ENCODE measurements at regions not wholly inside any gene's neighbourhood (a gene's known extent, or its start where the extent isn't known, plus 50 kb on each side); places are given as distances from the start of the nearest gene placed in this dataset.

DNA sequence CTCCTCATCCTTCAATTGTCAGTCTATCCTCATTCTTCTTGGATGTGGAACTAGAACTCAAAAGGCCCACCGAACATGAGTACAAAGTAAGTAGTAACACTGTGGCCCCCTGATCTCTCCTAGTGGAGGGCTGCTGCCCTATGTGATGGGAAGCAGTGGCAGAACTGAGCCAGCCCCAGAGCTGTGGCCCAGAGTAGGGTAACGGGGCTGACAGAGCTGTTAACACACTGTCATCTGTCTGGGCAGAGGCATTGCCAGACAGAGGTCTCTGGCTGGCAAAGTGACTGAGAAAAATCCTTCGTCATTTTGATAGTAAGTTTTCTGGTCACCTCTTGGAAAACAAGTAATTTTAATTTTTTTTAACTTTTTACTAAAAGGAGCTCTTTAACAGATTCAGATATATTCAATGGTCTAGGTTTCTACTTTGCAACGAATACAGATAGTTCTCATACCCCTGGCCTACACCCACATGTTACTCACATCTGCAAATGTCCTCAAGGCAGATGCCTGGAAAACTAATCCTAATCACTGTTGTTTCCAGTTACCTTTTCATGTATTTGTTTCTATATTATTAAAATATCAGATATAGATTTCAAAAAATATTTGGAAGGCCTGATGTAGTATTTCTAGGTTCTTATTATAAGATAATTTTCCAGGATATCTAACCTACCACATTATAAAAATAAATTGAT is 588.7 kb downstream of the CPS1 start:
- 77% methylated on average over 4 of the region's 4 CpGs for WGBS
- Histone ChIP-seq H3K27ac (ENCODE audit: low read length) (no peak overlapping the region), H3K9me3 (ENCODE audit: control insufficient read depth, low read length) (no peaks in the 10 kb centered on the region), H3K4me3 (ENCODE audit: low read length) (no peak overlapping the region), H3K27me3 (ENCODE audit: control insufficient read depth, insufficient read depth) (no peaks in the 10 kb centered on the region), H3K4me1 (ENCODE audit: control insufficient read depth, insufficient read depth, low read length) (no peaks in the 10 kb centered on the region)
- intact Hi-C loops (cut with DNase I), result no loop called here
- DNase-seq (no peak), ATAC-seq (no peak)

DNA sequence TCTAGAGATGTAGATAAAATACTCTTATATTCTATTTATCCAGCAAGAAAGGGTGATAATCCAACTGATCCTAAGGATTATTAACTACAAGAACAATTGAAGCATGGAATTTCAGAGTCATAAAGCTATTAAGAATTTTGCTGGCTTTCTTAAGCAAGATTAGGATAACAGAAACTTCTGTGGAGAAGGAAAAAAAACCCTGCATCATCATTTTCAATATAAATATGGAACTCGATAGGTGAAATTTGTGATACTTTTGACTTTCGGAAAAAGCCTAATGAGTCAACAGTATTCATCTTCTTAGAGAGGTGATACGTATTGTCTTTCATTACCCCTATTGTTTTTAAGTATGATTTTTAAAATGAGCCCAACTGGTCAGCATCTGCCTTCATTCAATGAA is 593.3 kb downstream of the CPS1 start:
- ATAC-seq (no peak), DNase-seq (no peak)
- Histone ChIP-seq H3K4me3 (ENCODE audit: low read length) (no peak overlapping the region), H3K27me3 (ENCODE audit: control insufficient read depth, insufficient read depth) (no peaks in the 10 kb centered on the region), H3K4me1 (ENCODE audit: control insufficient read depth, insufficient read depth, low read length) (no peaks in the 10 kb centered on the region), H3K9me3 (ENCODE audit: control insufficient read depth, low read length) (no peaks in the 10 kb centered on the region), H3K27ac (ENCODE audit: low read length) (no peak overlapping the region)
- WGBS, result 94% methylated on average over 3 of the region's 3 CpGs
- intact Hi-C loops (cut with DNase I), result no loop called here

DNA sequence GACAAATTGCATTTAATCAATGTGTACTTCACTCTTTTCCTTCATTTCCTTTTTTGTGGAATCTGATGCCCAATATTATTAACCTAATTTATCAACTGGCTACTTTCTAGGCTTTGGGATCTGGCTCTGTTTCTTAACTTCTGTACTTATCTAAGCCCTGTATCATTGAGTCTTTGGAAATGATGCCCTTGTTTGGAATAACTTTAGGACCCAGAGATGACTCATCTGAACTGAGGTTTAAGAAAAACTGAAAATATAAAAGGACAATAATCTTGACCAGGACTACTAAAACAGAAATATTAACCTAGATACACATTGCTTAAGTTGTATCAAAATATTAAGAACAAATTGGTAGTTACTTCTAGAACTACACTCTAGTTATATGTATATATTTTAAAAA is 600.8 kb downstream of the CPS1 start:
- no peak overlapping the region for H3K4me3 ChIP-seq (ENCODE audit: low read length)
- H3K4me1 ChIP-seq (ENCODE audit: control insufficient read depth, insufficient read depth, low read length), result no peaks in the 10 kb centered on the region
- intact Hi-C loops (cut with DNase I), result no loop called here
- ATAC-seq, result no peak
- no peak for DNase-seq
- no peaks in the 10 kb centered on the region for H3K9me3 ChIP-seq (ENCODE audit: control insufficient read depth, low read length)
- no peak overlapping the region for H3K27ac ChIP-seq (ENCODE audit: low read length)
- peaks cover 3% of the 10 kb centered on the region for H3K27me3 ChIP-seq (ENCODE audit: control insufficient read depth, insufficient read depth)

DNA sequence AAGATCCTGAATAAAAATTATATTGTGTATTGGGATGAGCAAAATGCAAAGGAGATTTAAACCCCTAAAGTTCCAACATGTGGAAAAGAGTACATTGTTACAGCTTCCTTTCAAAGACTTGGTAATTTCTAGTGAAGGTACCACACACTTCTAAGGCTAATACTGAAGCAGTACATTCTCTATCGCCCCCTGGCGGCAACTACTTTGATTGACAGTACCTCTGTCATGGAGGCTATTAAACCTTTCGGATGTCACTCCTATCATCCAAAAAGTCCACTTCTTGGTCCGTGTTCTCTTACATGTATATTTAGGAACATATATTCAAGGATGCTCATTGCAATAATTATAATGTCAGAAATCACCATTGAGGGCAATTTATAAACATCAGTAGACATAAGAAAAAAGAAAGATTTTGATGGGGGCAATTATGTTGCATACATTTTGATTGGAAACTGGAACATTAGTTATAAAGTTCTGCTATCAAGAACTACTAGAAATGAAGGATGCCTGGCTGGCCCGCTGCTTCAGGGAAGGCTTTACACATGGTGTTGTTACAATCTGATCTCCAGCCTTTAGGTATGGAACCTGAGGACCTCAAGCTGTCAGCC is 601.6 kb downstream of the CPS1 start:
- Histone ChIP-seq H3K4me3 (ENCODE audit: low read length) (no peak overlapping the region), H3K4me1 (ENCODE audit: control insufficient read depth, insufficient read depth, low read length) (no peaks in the 10 kb centered on the region), H3K27ac (ENCODE audit: low read length) (no peak overlapping the region), H3K27me3 (ENCODE audit: control insufficient read depth, insufficient read depth) (peaks cover 3% of the 10 kb centered on the region), H3K9me3 (ENCODE audit: control insufficient read depth, low read length) (no peaks in the 10 kb centered on the region)
- 23% methylated on average over 5 of the region's 5 CpGs for WGBS
- peak; percentile 74 to 87 (median 77) for DNase-seq
- intact Hi-C loops (cut with DNase I), result no loop called here
- ATAC-seq, result peak; percentile 68 to 75

DNA sequence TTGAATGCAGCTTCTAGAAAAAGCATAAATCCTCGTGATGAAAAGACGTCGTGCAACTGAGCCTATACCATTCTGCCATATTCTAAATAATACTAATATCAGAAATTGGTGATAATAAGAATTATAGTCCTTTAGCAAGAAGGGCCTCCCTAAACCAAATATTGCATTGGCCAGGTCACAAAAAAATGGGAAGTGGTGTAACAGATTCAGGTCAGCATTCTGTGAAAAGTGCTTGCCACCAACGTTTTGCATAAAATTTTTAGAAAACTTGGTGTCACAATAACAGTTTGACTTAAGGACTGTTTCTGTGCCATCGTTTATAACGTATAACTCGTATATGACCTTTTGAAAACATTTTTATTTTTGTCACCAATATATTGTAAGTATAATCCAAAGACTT is 603.6 kb downstream of the CPS1 start:
- no peaks in the 10 kb centered on the region for H3K9me3 ChIP-seq (ENCODE audit: control insufficient read depth, low read length)
- H3K4me1 ChIP-seq (ENCODE audit: control insufficient read depth, insufficient read depth, low read length), result no peaks in the 10 kb centered on the region
- no peak overlapping the region for H3K4me3 ChIP-seq (ENCODE audit: low read length)
- no peak for DNase-seq
- H3K27ac ChIP-seq (ENCODE audit: low read length), result no peak overlapping the region
- intact Hi-C loops (cut with DNase I), result no loop called here
- 66% methylated on average over 7 of the region's 7 CpGs for WGBS
- ATAC-seq, result no peak
- peaks cover 3% of the 10 kb centered on the region for H3K27me3 ChIP-seq (ENCODE audit: control insufficient read depth, insufficient read depth)

DNA sequence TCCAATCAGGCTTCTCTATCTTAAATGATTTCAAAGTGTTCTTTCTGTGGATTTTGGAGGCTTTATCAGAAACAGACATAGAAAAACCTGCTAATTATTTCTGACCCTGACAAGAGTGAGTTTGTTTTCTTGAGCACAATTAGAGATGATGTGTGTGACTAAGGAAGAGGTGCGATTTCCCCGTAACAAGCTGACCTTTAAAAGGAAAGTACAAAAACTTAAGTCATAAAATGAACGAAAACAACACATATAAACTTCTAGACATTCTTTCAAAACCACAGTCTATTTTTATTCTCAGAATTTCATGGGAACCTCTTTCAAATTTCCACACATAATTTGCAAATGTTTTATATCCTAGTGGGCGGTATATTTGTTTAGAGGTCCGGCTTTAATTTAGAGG is 604.8 kb downstream of the CPS1 start:
- no peak for ATAC-seq
- H3K9me3 ChIP-seq (ENCODE audit: control insufficient read depth, low read length), result no peaks in the 10 kb centered on the region
- intact Hi-C loops (cut with DNase I), result no loop called here

DNA sequence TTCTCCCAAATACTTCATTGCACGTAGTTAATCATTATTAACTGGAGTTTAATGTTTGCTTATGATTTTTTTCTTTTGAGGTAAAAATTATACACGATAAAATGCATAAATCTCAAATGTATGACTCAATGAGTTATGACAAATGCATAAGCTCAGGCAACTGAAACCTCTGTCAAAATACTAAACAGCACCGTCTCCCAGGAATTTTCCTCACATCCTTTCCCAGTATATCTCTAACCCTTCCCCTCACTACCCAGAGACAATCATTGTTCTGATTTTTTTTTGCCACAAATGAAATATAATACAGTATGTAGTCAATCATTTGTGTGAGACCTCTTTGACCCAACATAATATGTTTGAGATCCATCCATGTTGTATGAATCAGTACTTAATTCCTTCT is 606.5 kb downstream of the CPS1 start:
- Histone ChIP-seq H3K4me3 (ENCODE audit: low read length) (no peak overlapping the region), H3K4me1 (ENCODE audit: control insufficient read depth, insufficient read depth, low read length) (no peaks in the 10 kb centered on the region), H3K27ac (ENCODE audit: low read length) (no peak overlapping the region), H3K27me3 (ENCODE audit: control insufficient read depth, insufficient read depth) (peaks cover 3% of the 10 kb centered on the region), H3K9me3 (ENCODE audit: control insufficient read depth, low read length) (no peaks in the 10 kb centered on the region)
- DNase-seq (no peak), ATAC-seq (no peak)
- 69% methylated on average over 3 of the region's 3 CpGs for WGBS
- intact Hi-C loops (cut with DNase I), result no loop called here

More for the DNA sequence above, 604.8 kb downstream of the CPS1 start:
- DNase-seq, result no peak
- no peaks in the 10 kb centered on the region for H3K4me1 ChIP-seq (ENCODE audit: control insufficient read depth, insufficient read depth, low read length)
- H3K27ac ChIP-seq (ENCODE audit: low read length), result no peak overlapping the region
- peaks cover 3% of the 10 kb centered on the region for H3K27me3 ChIP-seq (ENCODE audit: control insufficient read depth, insufficient read depth)
- 73% methylated on average over 5 of the region's 5 CpGs for WGBS
- H3K4me3 ChIP-seq (ENCODE audit: low read length), result no peak overlapping the region

DNA sequence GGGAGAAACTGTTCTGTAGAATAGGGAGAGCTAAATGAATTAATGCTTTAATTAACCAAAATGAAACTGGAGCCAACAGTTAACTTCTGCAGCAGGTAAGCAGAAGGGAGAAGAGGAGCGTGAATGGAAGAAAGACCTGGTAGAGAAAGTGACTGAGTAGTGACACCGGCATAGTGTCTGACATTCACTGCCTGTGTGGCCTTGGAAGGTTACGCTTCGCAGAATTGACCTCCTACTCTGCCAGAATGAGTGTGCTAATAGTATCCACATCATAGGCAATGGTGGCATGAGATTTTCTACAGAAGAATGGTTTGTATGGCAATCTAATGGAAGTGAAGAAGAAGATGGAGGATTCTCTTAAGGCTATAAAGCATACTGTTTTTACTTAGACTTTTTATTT is 614.4 kb downstream of the CPS1 start:
- H3K4me1 ChIP-seq (ENCODE audit: control insufficient read depth, insufficient read depth, low read length), result no peaks in the 10 kb centered on the region
- no peak for ATAC-seq
- intact Hi-C loops (cut with DNase I), result no loop called here
- H3K27me3 ChIP-seq (ENCODE audit: control insufficient read depth, insufficient read depth), result no peaks in the 10 kb centered on the region
- no peaks in the 10 kb centered on the region for H3K9me3 ChIP-seq (ENCODE audit: control insufficient read depth, low read length)
- no peak overlapping the region for H3K27ac ChIP-seq (ENCODE audit: low read length)
- H3K4me3 ChIP-seq (ENCODE audit: low read length), result no peak overlapping the region
- 92% methylated on average over 4 of the region's 4 CpGs for WGBS
- DNase-seq, result no peak

DNA sequence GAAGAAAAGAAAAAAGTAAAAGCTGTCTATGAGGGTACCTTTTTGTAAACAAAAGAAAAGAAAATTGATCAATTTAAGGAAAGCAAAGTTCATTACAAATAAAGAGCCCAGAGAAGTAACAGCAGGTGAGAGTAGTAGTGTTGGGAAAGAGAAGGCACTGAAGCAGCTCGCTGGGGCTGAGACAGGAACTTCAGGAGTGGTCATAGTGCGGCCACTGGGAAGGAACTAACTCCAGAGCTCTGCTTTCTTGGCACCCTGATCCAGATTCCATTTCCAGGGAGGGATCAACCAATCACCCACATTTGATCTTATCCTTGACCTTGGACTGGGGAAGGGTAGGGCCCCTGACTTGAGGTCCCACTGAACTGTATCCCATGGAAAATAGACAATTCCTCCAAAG is 617.6 kb downstream of the CPS1 start:
- no peak for ATAC-seq
- 82% methylated on average over 2 of the region's 2 CpGs for WGBS

DNA sequence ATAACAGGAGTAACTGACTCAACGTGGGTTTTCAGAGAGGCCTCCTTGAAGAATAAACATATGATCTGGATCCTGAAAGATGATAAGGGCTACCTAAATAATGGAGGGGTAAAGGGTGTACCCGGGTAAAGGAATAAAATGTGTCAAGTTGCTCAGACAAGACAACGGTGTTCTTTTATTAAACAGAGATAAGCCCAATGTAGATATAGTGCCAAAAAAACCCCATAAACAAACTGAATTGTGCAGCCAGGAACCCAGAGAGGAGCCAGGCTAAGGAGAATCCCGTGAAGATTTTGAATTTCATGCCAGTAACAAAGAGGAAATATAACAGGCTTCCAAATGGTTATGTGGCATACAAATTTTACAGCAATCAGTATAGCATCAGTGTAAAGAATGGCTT is 618.2 kb downstream of the CPS1 start:
- H3K4me1 ChIP-seq (ENCODE audit: control insufficient read depth, insufficient read depth, low read length), result no peaks in the 10 kb centered on the region
- intact Hi-C loops (cut with DNase I), result no loop called here
- no peak overlapping the region for H3K4me3 ChIP-seq (ENCODE audit: low read length)
- no peak for ATAC-seq
- no peaks in the 10 kb centered on the region for H3K27me3 ChIP-seq (ENCODE audit: control insufficient read depth, insufficient read depth)
- no peak for DNase-seq
- H3K9me3 ChIP-seq (ENCODE audit: control insufficient read depth, low read length), result no peaks in the 10 kb centered on the region
- WGBS, result 45% methylated on average over 4 of the region's 4 CpGs
- no peak overlapping the region for H3K27ac ChIP-seq (ENCODE audit: low read length)

More for the DNA sequence above, 617.6 kb downstream of the CPS1 start:
- intact Hi-C loops (cut with DNase I), result no loop called here
- Histone ChIP-seq H3K27ac (ENCODE audit: low read length) (no peak overlapping the region), H3K4me1 (ENCODE audit: control insufficient read depth, insufficient read depth, low read length) (no peaks in the 10 kb centered on the region), H3K9me3 (ENCODE audit: control insufficient read depth, low read length) (no peaks in the 10 kb centered on the region), H3K4me3 (ENCODE audit: low read length) (no peak overlapping the region), H3K27me3 (ENCODE audit: control insufficient read depth, insufficient read depth) (no peaks in the 10 kb centered on the region)
- no peak for DNase-seq

DNA sequence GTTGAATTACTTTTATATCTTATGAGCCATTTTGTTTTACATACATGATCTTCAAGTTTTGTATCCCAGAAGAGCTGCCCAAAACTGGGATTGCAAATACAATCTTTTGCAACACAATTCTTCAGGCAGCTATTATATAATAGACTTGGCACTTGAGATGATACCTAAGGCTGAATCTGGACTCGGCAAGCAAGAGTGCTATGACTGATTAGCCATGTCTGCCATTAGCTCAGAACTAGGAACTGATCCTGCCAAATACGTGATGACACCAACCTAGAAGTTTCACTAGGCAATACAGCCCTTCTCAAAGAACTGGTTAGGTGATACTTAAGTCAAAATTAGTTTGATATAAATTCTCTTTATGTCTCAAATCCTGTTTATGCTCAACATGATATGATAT is 619.6 kb downstream of the CPS1 start:
- no peaks in the 10 kb centered on the region for H3K27me3 ChIP-seq (ENCODE audit: control insufficient read depth, insufficient read depth)
- H3K4me1 ChIP-seq (ENCODE audit: control insufficient read depth, insufficient read depth, low read length), result no peaks in the 10 kb centered on the region
- H3K9me3 ChIP-seq (ENCODE audit: control insufficient read depth, low read length), result no peaks in the 10 kb centered on the region
- DNase-seq (no peak), ATAC-seq (no peak)
- H3K4me3 ChIP-seq (ENCODE audit: low read length), result no peak overlapping the region
- 66% methylated on average over 2 of the region's 2 CpGs for WGBS
- intact Hi-C loops (cut with DNase I), result no loop called here
- no peak overlapping the region for H3K27ac ChIP-seq (ENCODE audit: low read length)

Measured in right cardiac atrium (tissue), 5 donors.